ENCODE measurements at regions not wholly inside any gene's neighbourhood (a gene's known extent, or its start where the extent isn't known, plus 50 kb on each side); places are given as distances from the start of the nearest gene placed in this dataset.

GRCh38 chr5:101843055-101843454, 453.0 kb downstream of the SLCO4C1 start:
- TF ChIP-seq, protein P1, sequence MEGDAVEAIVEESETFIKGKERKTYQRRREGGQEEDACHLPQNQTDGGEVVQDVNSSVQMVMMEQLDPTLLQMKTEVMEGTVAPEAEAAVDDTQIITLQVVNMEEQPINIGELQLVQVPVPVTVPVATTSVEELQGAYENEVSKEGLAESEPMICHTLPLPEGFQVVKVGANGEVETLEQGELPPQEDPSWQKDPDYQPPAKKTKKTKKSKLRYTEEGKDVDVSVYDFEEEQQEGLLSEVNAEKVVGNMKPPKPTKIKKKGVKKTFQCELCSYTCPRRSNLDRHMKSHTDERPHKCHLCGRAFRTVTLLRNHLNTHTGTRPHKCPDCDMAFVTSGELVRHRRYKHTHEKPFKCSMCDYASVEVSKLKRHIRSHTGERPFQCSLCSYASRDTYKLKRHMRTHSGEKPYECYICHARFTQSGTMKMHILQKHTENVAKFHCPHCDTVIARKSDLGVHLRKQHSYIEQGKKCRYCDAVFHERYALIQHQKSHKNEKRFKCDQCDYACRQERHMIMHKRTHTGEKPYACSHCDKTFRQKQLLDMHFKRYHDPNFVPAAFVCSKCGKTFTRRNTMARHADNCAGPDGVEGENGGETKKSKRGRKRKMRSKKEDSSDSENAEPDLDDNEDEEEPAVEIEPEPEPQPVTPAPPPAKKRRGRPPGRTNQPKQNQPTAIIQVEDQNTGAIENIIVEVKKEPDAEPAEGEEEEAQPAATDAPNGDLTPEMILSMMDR (IDR thresholded peaks at IDR 0.05; ENCODE audit: low read depth, low read length, poor library complexity, severe bottlenecking), result no peak
- TF ChIP-seq EZH2phosphoT487 (IDR thresholded peaks at IDR 0.05; ENCODE audit: borderline replicate concordance, low read length), result no peak

Data from DOHH2 (cell line).